ENCODE measurements at regions not wholly inside any gene's neighbourhood (a gene's known extent, or its start where the extent isn't known, plus 50 kb on each side); places are given as distances from the start of the nearest gene placed in this dataset.
"Not testable (repeated sequence)": the region's sequence is repeated elsewhere in the genome, so short reads cannot be mapped to it uniquely, and the experiment has no call there.

DNA sequence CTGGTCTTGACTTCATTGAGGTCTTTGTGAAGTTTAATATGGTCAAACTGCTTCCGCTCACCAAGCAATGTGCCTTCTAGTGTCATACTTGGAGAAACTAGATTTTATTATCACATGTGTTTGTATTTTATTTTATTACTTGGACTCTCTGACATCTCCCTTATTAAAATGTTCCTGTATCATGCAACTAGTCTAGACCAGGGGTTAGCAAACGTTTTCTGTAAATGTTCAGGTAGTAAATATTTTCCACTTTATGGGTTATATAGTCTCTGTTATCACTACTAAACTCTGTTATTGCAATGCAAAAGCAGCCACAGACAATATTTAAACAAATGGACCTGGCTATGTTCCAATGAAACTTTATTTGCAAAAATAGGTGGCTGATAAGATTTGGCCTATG lies 443.8 kb downstream of the MID1IP1 start:
- DNase-seq: no peak

DNA sequence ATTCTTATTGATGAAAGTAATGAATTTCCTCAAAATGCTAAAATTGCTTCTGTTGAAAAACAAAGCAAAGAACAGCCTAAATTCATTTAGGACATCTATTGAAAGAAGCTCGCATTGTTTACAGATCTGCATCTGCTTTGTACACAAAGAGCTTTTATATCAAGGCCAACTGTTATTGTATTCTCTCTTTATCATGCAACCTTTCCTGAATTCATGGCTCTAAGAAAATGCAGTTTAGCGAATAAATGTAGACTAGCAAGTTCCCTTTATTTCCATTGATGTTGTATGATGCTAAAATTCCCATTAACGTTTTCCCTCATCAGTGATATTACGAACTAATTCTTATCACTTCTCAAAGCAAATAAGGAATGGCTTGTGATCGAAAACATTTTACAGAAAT lies 446.3 kb downstream of the MID1IP1 start:
- DNase-seq: no peak

DNA sequence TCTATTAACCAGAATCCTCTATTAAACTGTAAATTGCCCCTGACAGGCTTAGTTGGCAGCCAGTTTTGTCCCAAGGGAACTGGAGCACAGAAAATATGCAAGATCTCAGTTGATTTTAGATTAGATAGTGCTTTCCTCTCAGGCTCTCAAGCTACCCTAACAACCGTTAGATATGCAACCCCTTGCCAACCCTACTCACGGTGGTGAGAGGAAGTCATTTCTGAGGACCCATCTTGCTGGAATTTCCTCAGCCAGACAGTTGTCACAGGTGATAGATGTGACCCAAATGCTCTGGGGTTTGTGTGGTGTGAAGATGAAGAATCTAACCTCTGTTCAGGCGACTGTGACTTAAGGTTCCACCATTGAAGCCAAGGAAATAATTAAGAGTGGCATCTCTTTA lies 447.1 kb downstream of the MID1IP1 start:
- DNase-seq: no peak

DNA sequence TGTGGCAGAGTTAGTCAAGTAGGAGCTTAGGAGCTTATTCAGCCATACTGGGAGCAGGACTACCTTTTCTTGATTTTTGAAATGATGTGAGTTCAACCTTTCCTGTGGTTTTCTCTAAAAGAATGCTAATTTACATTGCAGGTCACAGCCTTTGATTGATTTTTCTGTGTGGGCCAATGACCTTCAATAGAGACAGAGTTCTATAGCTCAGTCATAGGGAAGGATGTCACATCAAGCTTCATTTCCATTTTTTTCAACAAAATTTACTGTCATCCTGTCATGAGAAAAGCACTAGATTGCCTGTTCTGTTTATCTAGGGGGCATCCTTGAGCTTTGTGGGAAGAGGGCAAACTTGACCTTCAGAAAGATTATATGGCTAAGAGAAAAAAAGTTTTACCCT lies 448.7 kb downstream of the MID1IP1 start:
- no peak for DNase-seq

DNA sequence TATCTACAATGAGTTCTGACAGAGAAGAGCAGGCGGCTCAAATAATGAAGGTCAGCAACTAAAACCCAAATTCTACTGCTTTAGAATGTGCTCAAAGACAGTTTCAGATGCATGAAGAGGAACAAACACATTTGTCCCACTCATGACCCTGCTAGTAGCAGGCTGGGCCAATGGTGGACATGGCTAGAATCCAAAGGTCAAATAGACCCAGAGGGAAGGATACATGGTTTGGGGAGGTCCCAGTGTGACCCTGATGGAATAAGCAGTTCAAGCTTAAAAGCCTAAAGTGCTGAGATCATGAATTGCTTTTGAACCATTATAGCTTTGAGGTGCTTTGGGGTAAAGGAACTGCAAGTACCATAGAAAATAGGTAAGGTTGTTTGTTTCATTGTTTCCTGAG lies 450.7 kb downstream of the MID1IP1 start:
- DNase-seq: no peak

DNA sequence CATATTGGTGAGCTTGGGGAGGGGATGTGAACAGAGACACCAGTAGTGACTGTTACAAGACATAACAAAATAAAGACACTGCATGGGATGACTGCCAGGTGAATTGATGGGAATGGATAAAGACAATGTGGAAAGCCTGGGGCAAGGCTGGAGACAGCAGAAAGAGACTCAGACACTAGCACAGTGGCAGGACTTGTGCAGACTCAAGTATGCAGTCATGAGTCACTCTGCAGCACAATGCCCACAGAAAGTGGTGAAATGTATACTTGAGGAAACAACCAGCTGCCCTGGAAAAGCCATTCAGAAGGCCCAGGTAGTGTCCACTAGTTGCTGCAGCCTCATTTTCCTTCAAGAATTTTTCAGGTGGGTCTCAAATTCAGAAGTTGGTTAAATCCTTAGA lies 452.3 kb downstream of the MID1IP1 start:
- DNase-seq: no peak

DNA sequence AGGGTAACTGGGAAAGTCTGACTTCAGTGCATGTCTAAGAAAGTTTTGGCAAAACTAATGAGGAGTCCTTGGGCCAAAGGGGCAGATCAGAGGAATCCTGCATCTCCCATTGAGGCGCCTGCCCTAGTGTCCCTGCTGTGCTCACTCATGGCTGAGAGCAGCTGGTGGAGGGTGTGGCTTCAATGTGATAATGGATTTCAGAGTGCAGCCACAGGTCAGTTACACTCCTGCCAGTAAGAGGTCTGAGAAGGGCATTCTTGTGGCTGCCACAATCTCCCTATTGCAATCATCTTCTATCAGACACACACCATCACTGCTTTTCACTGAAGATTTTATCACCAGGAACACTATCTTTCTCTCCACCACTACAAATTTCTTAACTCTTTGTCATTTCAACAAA lies 457.1 kb downstream of the MID1IP1 start:
- DNase-seq: no peak

DNA sequence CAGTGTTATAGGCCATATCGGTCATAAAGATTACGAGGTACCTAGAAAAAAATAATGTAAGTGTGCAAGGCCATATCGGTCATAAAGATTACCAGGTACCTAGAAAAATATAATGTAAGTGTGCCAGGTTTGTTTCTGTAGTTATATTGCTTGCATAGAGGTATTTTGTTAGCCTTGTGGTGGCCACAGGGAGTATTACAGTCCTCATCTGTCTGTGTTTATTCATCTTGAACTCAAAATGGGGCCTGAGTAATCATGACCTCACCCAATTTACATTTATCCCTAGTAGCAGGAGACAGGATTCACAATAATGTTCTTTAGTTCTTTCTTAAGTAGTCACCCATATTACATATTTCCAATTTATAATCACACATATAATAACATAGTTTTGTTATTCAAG lies 459.7 kb downstream of the MID1IP1 start:
- DNase-seq: no peak

DNA sequence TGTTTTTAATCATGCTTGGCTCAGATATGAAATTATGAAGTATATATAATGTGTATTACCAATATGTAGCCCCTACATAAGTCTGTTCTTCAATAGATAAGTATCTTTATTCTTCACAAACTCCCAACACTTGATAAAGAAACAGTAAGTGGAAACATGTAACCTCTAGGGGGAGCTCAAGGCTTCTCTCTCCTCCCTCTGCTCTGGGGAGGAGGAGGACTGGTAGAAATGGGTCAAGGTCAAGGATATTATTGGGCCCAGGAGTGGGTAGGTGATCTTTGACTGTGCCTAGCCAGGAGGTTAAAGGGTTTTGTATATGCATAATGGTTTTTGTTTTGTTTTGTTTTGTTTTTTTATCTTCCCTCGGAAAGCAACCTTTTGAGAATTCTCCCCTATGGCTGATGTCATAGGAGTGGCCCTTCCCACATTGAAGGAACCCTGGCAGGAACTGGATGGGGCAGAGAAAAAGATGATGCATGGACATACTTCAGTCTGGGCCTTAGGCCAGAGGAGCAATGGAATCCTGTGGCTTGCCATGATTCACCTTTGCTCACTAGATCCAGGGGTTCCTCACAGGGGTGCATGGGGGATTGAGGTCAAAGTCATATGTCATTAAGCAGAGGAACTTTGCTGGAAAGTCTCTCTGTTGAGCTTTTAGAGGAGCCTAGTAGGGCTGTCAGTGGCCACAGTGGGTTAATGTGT lies 460.3 kb downstream of the MID1IP1 start:
- DNase-seq: no peak

DNA sequence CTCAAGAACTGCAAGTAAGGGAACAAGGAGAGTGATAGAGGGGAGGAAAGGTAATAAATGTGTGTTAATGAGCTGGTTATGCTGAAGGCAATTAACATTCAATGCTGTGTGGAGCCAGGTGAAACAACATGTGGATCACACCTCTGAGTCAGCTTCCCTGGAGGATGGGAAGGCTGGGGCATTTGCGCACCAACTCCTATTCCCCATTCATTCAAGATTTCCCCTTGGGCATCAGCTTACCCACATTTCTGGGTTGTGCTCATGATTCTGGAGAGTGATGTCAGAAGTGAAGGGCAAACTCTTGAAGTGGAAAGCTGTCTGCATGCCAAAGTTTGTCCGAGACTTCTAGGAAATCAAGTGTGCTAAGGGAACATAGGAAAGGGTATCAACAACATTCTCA lies 461.4 kb downstream of the MID1IP1 start:
- no peak for DNase-seq

DNA sequence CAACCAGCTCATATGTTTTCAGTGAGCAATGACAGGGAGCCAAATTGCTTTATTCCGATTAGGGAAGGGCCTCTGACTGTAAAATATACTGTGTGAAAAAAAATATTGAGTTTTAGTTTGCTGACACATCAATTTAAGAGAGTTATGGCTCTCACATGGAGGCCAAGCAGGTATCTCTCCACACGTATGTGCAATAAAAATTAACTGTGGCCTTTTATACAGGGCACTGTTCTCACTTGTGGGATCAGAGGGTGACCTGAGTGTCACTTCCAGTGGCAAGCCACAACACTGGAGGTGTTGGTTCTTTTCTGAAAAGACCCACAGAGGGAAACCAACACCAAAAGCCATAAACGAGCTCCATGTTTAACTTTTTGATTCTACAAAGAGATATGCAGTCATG lies 462.8 kb downstream of the MID1IP1 start:
- no peak for DNase-seq

DNA sequence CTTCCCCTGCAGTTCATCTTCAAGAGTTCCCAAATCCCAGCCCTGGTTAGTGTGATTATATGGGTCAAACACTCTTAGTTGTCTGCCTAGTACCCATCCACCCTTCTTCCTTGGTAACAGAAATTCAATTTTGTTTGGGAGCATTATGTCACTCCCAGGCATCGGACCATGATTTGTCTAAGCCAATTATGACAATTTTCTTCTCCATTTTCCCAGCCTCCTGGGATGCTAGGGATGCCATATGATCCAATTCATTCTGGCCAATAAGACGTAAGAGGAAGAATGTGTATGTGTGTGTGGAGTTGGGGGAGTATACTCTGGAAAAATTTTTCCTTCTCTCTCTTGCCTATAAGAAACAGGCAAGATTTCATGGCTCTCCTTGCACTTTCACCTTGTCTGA lies 465.9 kb downstream of the MID1IP1 start:
- no peak for DNase-seq

DNA sequence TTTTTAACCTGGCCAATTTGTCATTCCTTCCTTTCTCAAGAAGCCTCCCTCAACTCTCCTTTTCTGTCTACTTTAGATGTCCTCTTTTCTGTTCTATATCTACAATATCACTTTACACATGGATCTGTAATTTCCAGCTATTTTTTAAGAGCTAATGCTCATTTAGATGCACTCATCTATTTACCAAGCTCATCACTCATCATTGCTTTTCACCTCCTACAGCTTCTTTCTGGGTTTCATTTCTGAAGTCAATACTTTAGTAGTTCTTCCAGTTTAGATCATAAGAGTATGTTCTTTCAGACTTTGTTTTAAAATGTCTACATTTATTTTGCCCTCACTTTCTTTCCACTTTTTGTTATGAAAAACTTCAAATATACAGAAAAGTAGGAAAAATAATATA lies 466.9 kb downstream of the MID1IP1 start:
- DNase-seq: no peak

DNA sequence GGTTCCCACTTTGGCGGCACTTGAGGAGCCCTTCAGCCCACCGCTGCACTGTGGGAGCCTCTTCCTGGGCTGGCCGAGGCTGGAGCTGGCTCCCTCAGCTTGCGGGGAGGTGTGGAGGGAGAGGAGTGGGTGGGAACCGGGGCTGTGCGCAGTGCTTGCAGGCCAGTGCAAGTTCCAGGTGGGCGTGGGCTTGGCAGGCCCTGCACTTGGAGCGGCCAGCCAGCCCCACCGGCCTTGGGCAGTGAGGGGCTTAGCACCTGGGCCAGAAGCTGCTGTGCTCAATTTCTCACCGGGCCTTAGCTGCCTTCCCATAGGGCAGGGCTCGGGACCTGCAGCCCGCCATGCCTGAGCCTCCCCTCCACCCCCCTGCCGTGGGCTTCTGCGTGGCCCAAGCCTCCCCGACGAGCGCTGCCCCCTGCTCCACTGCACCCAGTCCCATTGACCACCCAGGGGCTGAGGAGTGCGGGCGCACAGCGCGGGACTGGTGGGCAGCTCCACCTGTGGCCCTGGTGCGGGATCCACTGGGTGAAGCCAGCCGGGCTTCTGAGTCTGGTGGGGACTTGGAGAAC lies 474.3 kb downstream of the MID1IP1 start:
- DNase-seq: no peak

DNA sequence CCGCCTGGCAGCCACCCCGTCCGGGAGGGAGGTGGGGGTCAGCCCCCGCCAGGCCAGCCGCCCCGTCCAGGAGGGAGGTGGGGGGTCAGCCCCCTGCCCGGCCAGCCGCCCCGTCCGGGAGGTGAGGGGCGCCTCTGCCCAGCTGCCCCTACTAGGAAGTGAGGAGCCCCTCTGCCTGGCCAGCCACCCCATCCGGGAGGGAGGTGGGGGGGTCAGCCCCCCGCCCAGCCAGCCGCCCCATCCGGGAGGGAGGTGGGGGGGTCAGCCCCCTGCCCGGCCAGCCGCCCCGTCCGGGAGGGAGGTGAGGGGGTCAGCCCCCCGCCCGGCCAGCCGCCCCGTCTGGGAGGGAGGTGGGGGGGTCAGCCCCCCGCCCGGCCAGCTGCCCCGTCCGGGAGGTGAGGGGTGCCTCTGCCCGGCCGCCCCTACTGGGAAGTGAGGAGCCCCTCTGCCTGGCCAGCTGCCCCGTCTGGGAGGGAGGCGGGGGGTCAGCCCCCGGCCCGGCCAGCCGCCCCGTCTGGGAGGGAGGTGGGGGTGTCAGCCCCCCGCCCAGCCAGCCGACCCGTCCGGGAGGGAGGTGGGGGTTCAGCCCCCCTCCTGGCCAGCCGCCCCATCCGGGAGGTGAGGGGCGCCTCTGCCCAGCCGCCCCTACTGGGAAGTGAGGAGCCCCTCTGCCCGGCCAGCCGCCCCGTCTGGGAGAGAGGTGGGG lies 476.6 kb downstream of the MID1IP1 start:
- not testable (repeated sequence) for DNase-seq

DNA sequence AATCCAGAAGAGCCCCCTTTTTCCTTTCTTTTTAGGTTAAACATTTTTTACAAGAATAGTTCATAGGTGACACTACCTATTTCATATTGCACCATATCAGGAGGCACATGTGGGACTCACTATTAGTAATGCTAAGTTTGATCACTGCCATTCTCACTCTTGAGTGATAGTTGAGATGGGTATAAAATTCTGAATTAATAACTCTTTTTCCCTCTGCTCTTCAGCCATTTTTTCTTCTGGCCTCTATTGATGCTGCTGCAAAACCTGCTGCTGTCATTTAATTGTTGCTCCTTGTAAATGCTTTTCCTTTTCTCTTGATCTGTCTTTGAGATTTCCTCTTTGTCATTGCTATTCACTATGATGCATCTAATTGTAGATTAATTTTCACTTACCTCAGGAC lies 482.0 kb downstream of the MID1IP1 start:
- no peak for DNase-seq

DNA sequence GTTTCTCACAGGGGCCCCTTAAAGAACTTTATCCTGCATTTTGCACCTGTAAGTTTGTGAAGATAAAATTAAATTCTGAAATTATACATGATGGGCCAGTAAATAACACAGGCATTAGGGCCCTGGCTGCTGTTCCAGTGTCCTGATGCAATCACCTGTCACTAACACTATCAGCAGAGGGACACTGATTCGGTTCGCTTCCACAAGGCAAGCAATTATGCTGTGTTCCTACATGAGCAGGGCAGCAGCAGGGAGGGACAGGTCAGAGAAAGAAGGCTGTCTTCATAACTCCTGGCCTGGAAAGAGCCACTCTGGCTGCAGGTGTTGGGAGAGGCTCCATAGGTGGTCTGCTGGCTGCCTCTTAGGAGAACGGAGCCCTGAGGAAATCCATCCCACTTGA lies 487.3 kb downstream of the MID1IP1 start:
- DNase-seq: no peak

DNA sequence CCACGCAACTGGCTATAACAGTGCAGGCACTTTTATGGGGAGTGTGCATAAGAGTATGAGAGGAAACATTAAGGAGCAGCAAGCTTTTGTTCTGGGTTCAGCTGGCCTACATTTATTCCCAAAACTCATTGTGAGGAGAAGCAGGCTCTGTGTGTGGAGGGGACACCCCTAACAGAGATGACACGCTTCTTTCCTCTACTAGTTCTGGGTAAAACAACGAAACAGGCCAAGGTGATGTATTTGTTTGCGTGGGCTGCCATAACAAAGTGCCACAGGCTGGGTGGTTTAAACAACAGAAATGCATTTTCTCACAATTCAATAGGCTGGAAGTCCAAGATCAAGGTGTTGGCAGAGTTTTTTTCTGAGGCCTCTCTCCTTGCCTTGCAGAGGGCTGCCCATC lies 488.6 kb downstream of the MID1IP1 start:
- no peak for DNase-seq

DNA sequence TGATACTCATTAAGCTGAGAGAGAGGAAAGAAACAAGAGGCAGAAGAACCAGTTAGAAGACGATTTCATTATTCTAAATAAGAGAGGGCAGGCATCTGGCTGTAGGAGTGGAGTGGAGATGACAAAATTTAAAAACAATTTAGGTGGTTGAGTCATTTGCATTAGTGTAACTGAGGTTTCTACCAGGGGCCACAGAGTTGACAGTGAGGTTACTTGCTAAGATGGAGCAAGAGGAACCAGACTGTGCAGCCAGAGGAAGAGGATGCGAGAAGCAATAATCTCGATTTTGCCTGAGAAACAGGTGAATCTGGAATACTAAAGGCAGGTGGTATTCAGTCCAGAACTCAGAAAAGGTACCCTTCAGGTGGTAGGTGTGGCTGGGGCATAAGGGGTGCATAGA lies 491.9 kb downstream of the MID1IP1 start:
- no peak for DNase-seq

DNA sequence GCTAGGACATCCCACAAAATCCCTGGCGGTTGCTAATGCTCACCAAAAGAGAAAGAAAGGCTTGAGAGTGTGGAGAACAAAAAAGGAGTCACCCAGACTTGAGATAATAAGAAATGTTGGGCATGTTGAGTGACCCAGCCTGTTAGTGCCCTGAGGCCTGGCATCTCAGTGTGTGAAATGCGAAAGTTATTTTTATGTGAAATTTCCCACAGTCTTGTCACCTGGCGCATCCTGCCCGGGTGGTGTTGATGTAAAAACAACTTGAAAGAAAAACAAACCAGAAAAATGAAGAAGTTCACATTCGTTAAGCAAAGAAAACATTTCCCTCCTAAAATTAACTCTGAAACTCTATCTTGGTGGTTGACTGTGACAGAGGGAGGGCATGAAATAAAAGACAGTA lies 495.2 kb downstream of the MID1IP1 start:
- DNase-seq: no peak

DNA sequence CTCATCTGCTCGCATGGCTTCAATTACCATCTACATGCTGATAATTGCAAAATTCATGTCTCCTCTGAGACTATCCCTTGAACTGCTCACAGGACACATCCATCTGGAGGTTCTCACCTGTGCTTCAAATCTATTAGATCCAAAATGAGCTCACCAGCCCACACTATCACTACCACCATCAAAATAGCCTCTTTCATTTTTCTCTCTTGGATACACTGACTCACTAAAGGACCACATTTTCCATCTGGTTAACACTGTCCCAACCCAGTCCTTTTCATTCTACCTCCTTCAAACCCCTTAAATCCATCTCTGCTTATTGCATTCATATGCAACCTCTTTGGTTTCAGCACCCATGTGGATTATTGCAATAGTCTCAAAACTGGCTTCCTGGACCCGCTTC lies 497.6 kb downstream of the MID1IP1 start:
- DNase-seq: no peak

DNA sequence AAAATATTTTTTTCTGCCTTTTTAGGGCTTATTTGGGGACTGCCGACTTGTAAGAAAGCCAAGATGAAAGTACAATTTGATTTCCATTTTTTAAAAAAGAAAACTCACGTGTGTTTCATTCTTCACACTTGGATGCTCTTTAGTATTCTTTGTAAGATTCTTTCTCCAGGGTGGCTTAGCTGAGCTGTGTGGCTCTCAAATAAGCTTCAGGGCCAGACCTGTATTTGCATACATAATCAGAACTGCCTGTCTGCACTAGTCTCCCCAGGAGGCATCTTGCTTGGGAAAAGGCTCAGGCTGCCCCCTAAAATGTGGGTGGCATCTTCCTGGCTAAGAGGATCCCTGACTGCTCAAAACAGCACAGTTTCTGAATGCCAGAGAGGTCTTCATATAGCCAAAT lies 498.4 kb downstream of the MID1IP1 start:
- DNase-seq: no peak

DNA sequence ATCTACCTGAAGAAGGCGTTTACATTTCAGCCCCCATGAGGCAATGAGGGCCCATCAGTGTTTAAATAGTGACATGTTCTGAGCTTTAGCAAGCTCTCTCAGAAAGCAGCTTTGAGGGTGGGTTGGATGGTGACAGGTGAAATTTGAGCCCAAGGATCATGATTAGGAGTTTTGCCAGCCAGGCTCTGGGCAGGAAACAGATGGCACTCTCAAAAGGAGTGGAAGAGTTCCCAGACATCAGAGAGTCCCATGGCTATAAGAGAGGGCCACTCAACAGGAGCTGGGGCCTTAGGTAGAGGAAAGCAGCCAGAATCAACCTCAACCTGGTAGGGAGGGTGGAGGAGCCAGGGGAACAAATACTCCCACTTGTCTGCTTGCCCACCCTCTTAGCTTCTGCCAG lies 499.8 kb downstream of the MID1IP1 start:
- no peak for DNase-seq

DNA sequence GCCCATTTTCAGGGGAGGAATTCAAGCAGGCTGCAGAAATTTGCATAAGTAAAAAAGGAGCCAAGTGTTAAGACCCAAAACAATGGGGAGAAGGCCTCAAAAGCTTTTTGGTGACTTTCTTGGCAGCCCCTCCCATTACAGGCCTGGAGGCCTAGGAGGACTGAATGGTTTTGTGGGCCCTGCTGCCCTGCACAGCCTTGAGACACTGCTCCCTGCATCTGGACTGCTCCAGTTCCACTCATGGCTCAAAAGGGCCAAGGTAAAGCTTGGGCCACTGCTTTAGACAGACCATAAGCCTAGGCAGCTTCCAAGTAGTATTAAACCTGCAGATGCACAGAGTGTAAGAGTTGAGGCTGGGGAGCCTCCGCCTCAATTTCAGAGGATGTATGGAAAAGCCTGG lies 501.6 kb downstream of the MID1IP1 start:
- DNase-seq: no peak

DNA sequence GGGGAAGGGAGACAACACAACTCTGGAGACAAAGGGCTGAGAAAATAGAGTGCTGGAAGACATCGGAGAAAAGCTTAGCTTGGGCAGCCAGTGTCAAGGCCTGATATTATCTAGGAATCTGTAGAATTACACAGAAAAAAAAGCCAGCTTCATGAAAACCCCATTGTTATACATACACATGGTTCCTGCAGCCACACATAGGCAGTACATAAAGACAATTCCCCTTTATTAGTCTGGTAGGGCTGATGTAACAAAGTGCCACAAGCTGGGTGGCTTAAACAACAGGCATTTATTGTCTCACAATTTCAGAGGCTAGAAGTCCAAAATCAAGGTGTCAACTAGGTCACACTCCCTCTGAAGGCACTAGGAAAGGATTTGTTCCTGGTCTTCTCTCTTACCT lies 503.5 kb downstream of the MID1IP1 start:
- no peak for DNase-seq

Data from effector CD8-positive, alpha-beta T cell (primary cell).